HFFc6 (cell line): ENCODE measurements at regions not wholly inside any gene's neighbourhood (a gene's known extent, or its start where the extent isn't known, plus 50 kb on each side); places are given as distances from the start of the nearest gene placed in this dataset.

Experiments used
- DNase-seq: peaks from one replicate; pipeline ENCODE4 v3.0.0-alpha.2; 2018
- H3K27ac Mint-ChIP-seq: 2 replicates; pipeline ENCODE4 v1.8.0; 2020; ENCODE audit warnings: mild to moderate bottlenecking, mixed read lengths
- H3K27me3 Mint-ChIP-seq: 2 replicates; pipeline ENCODE4 v1.8.0; 2021; ENCODE audit warnings: mild to moderate bottlenecking, moderate library complexity, mixed read lengths; ENCODE audit not compliant: insufficient read depth
- H3K36me3 Mint-ChIP-seq: 2 replicates; pipeline ENCODE4 v1.8.0; 2021; ENCODE audit warnings: low read depth, mixed read lengths
- H3K4me1 Mint-ChIP-seq: 2 replicates; pipeline ENCODE4 v1.8.0; 2020; ENCODE audit warnings: low read depth, mixed read lengths
- H3K4me3 Mint-ChIP-seq: 2 replicates; pipeline ENCODE4 v1.8.0; 2020; ENCODE audit warnings: mild to moderate bottlenecking, moderate library complexity, mixed read lengths
- H3K9me3 Mint-ChIP-seq: 2 replicates; pipeline ENCODE4 v1.8.0; 2020; ENCODE audit warnings: mild to moderate bottlenecking, mixed read lengths
- CTCF ChIP-seq: fragments of 200-600 bp; sonication (generic); IDR thresholded peaks from 2 replicates; pipeline ENCODE4 v1.5.0; 2021; ENCODE audit warnings: antibody characterized with exemption, mild to moderate bottlenecking

- no peak for TF ChIP-seq CTCF
- DNase-seq = no peak
- H3K27ac Mint-ChIP-seq = no peak overlapping the region
- peaks cover 80% of the 10 kb centered on the region for H3K9me3 Mint-ChIP-seq
- peaks cover 10% of the 10 kb centered on the region for H3K36me3 Mint-ChIP-seq
- H3K4me3 Mint-ChIP-seq = no peak overlapping the region
- 0 out of 2 replicates have a peak, but pooled peaks cover 2% of the 10 kb centered on the region for H3K27me3 Mint-ChIP-seq
- H3K4me1 Mint-ChIP-seq = no peaks in the 10 kb centered on the region
Measured at GRCh38 chr18:78891185-78891762, 88.3 kb upstream of the SALL3 start.

GRCh38 chr18:78892177-78892576, 87.4 kb upstream of the SALL3 start:
- TF ChIP-seq CTCF = no peak
- Mint-ChIP-seq H3K27me3 (0 out of 2 replicates have a peak, but pooled peaks cover 2% of the 10 kb centered on the region), H3K4me1 (no peaks in the 10 kb centered on the region), H3K4me3 (no peak overlapping the region), H3K27ac (no peak overlapping the region), H3K9me3 (peaks cover 80% of the 10 kb centered on the region), H3K36me3 (peaks cover 15% of the 10 kb centered on the region)
- DNase-seq = no peak

- DNase-seq = no peak
- Mint-ChIP-seq H3K4me3 (no peak overlapping the region), H3K27me3 (0 out of 2 replicates have a peak, but pooled peaks cover 2% of the 10 kb centered on the region), H3K27ac (no peak overlapping the region), H3K9me3 (peaks cover 76% of the 10 kb centered on the region), H3K36me3 (peaks cover 15% of the 10 kb centered on the region), H3K4me1 (no peaks in the 10 kb centered on the region)
- no peak for TF ChIP-seq CTCF
Measured at GRCh38 chr18:78892721-78893120, 86.9 kb upstream of the SALL3 start.

- 0 out of 2 replicates have a peak, but pooled peaks cover 2% of the 10 kb centered on the region for H3K27me3 Mint-ChIP-seq
- DNase-seq = no peak
- H3K9me3 Mint-ChIP-seq = peaks cover 77% of the 10 kb centered on the region
- no peaks in the 10 kb centered on the region for H3K4me1 Mint-ChIP-seq
- H3K27ac Mint-ChIP-seq = no peak overlapping the region
- TF ChIP-seq CTCF = no peak
- no peak overlapping the region for H3K4me3 Mint-ChIP-seq
- H3K36me3 Mint-ChIP-seq = peaks cover 15% of the 10 kb centered on the region
Measured at GRCh38 chr18:78893281-78894032, 86.2 kb upstream of the SALL3 start.

- H3K36me3 Mint-ChIP-seq = peaks cover 15% of the 10 kb centered on the region
- no peak overlapping the region for H3K27ac Mint-ChIP-seq
- H3K4me1 Mint-ChIP-seq = no peaks in the 10 kb centered on the region
- 0 out of 2 replicates have a peak, but pooled peaks cover 2% of the 10 kb centered on the region for H3K27me3 Mint-ChIP-seq
- DNase-seq = no peak
- TF ChIP-seq CTCF = no peak
- peaks cover 77% of the 10 kb centered on the region for H3K9me3 Mint-ChIP-seq
- no peak overlapping the region for H3K4me3 Mint-ChIP-seq
Measured at GRCh38 chr18:78894033-78894305, 85.6 kb upstream of the SALL3 start.
